WTC11 (cell line): ENCODE measurements at regions not wholly inside any gene's neighbourhood (a gene's known extent, or its start where the extent isn't known, plus 50 kb on each side); places are given as distances from the start of the nearest gene placed in this dataset.

Experiments
- ATAC-seq: fragments of 200-7000 bp; cut with Tn5 transposase; 2 replicates; pipeline ENCODE4 v1.10.0; 2021; ENCODE audit warnings: mild to moderate bottlenecking, moderate library complexity
- CTCF ChIA-PET: fragments of 300-600 bp; sonication (Branson Sonifier 250); formaldehyde crosslinking; loops from one replicate; lab custom pipeline; 2021; ENCODE audit warnings: antibody characterized with exemption; lab: Charles Lee
- POLR2A ChIA-PET: fragments of 350-600 bp; sonication (Branson Sonifier 250); formaldehyde crosslinking; loops from one replicate; lab custom pipeline; 2021; ENCODE audit warnings: antibody characterized with exemption; lab: Charles Lee
- DNase-seq: peaks from one replicate; pipeline ENCODE4 v3.0.0; 2021; ENCODE audit warnings: low spot score
- H3K27ac Mint-ChIP-seq: 2 replicates; pipeline ENCODE4 v1.8.0; 2021; ENCODE audit warnings: mixed read lengths
- H3K27me3 Mint-ChIP-seq: 2 replicates; pipeline ENCODE4 v1.8.0; 2021; ENCODE audit warnings: low read depth, mild to moderate bottlenecking, moderate library complexity, mixed read lengths
- H3K36me3 Mint-ChIP-seq: 2 replicates; pipeline ENCODE4 v1.8.0; 2021; ENCODE audit warnings: mixed read lengths
- H3K4me1 Mint-ChIP-seq: 2 replicates; pipeline ENCODE4 v1.8.0; 2022; ENCODE audit warnings: mixed read lengths
- H3K4me3 Mint-ChIP-seq: 2 replicates; pipeline ENCODE4 v1.8.0; 2021; ENCODE audit warnings: mild to moderate bottlenecking, moderate library complexity, mixed read lengths
- H3K9me3 Mint-ChIP-seq: 2 replicates; pipeline ENCODE4 v1.8.0; 2021; ENCODE audit warnings: mixed read lengths
- OVOL2 ChIP-seq: fragments of 250-450 bp; sonication (Bioruptor Pico); IDR thresholded peaks from 2 replicates; pipeline ENCODE4 v1.9.0; 2021; ENCODE audit warnings: mild to moderate bottlenecking, borderline replicate concordance
- PRDM15 ChIP-seq: sonication (generic); formaldehyde crosslinking; IDR thresholded peaks from 2 replicates; pipeline ENCODE4 v1.8.0; 2022; ENCODE audit warnings: missing genetic modification reagents
- PREB ChIP-seq: sonication (generic); formaldehyde crosslinking; IDR thresholded peaks from 2 replicates; pipeline ENCODE4 v1.8.1; 2022; ENCODE audit warnings: mild to moderate bottlenecking, missing genetic modification reagents, moderate library complexity, borderline replicate concordance
- RELA ChIP-seq: sonication (generic); formaldehyde crosslinking; IDR thresholded peaks from 2 replicates; pipeline ENCODE4 v1.8.1; 2022; ENCODE audit warnings: missing genetic modification reagents, mild to moderate bottlenecking, borderline replicate concordance
- USF2 ChIP-seq: sonication (generic); formaldehyde crosslinking; IDR thresholded peaks from 2 replicates; pipeline ENCODE4 v1.8.1; 2023; ENCODE audit warnings: mild to moderate bottlenecking, missing genetic modification reagents, moderate library complexity
- ZNF281 ChIP-seq: sonication (generic); formaldehyde crosslinking; IDR thresholded peaks from 2 replicates; pipeline ENCODE4 v1.8.0; 2023; ENCODE audit warnings: mild to moderate bottlenecking, missing genetic modification reagents
- TF ChIP-seq, protein P1 (sequence below): fragments of 250-450 bp; sonication (Bioruptor Pico); IDR thresholded peaks from 2 replicates; pipeline ENCODE4 v1.9.0; 2021; ENCODE audit warnings: mild to moderate bottlenecking, borderline replicate concordance
- TF ChIP-seq, protein P2 (sequence below): sonication (generic); formaldehyde crosslinking; IDR thresholded peaks from 2 replicates; pipeline ENCODE4 v1.8.1; 2022; ENCODE audit warnings: missing genetic modification reagents, borderline replicate concordance
- TF ChIP-seq, protein P3 (sequence below): fragments of 200-600 bp; IDR thresholded peaks from 2 replicates; pipeline ENCODE4 v1.8.0; 2022; ENCODE audit warnings: antibody characterized with exemption

GRCh38 chr15:79186616-79187015 lies 95.9 kb upstream of the ANKRD34C start (continued):
- TF ChIP-seq ZNF281 (CRISPR knock-in tag): no peak
- TF ChIP-seq OVOL2 (CRISPR knock-in tag): no peak
- no peak for TF ChIP-seq RELA (CRISPR knock-in tag)
- no peak for TF ChIP-seq USF2 (CRISPR knock-in tag)
- TF ChIP-seq, protein P1, sequence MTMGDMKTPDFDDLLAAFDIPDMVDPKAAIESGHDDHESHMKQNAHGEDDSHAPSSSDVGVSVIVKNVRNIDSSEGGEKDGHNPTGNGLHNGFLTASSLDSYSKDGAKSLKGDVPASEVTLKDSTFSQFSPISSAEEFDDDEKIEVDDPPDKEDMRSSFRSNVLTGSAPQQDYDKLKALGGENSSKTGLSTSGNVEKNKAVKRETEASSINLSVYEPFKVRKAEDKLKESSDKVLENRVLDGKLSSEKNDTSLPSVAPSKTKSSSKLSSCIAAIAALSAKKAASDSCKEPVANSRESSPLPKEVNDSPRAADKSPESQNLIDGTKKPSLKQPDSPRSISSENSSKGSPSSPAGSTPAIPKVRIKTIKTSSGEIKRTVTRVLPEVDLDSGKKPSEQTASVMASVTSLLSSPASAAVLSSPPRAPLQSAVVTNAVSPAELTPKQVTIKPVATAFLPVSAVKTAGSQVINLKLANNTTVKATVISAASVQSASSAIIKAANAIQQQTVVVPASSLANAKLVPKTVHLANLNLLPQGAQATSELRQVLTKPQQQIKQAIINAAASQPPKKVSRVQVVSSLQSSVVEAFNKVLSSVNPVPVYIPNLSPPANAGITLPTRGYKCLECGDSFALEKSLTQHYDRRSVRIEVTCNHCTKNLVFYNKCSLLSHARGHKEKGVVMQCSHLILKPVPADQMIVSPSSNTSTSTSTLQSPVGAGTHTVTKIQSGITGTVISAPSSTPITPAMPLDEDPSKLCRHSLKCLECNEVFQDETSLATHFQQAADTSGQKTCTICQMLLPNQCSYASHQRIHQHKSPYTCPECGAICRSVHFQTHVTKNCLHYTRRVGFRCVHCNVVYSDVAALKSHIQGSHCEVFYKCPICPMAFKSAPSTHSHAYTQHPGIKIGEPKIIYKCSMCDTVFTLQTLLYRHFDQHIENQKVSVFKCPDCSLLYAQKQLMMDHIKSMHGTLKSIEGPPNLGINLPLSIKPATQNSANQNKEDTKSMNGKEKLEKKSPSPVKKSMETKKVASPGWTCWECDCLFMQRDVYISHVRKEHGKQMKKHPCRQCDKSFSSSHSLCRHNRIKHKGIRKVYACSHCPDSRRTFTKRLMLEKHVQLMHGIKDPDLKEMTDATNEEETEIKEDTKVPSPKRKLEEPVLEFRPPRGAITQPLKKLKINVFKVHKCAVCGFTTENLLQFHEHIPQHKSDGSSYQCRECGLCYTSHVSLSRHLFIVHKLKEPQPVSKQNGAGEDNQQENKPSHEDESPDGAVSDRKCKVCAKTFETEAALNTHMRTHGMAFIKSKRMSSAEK (CRISPR knock-in tag): no peak

DNA sequence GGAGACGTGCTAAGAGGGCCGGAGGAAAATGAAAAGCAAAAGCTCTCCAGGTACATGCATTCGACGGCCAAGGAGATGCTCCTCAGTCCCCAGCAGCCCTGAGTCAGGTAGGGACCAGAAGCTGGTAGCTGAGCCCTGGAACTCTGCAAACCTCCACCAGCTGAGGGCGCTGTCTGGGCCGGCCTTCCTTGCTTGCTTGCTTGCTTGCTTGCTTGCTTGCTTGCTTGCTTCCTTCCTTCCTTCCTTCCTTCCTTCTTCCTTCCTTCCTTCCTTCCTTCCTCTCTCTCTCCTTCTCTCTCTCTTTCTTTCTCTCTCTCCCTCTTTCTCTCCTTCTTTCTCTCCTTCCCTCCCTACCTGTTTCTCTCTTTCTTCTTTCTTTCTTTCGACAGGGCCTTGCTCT lies 94.6 kb upstream of the RASGRF1 start:
- DNase-seq (peak; percentile 78), ATAC-seq (peak; percentile 78)
- ChIA-PET CTCF (interaction anchor here (0.7 to 11.1 kb wide), 68 partner anchors 9 to 411 kb away, joined by 3 to 276 read pairs (median 6); partner anchors contain the start of genes ADAMTS7, ANKRD34C, CTSH and RASGRF1), POLR2A (no interaction called here)
- Mint-ChIP-seq H3K36me3 (no peaks in the 10 kb centered on the region), H3K27ac (no peak overlapping the region), H3K4me1 (peaks cover 6% of the 10 kb centered on the region), H3K9me3 (no peaks in the 10 kb centered on the region), H3K4me3 (no peak overlapping the region), H3K27me3 (peaks cover 12% of the 10 kb centered on the region)
- TF ChIP-seq, protein P2, sequence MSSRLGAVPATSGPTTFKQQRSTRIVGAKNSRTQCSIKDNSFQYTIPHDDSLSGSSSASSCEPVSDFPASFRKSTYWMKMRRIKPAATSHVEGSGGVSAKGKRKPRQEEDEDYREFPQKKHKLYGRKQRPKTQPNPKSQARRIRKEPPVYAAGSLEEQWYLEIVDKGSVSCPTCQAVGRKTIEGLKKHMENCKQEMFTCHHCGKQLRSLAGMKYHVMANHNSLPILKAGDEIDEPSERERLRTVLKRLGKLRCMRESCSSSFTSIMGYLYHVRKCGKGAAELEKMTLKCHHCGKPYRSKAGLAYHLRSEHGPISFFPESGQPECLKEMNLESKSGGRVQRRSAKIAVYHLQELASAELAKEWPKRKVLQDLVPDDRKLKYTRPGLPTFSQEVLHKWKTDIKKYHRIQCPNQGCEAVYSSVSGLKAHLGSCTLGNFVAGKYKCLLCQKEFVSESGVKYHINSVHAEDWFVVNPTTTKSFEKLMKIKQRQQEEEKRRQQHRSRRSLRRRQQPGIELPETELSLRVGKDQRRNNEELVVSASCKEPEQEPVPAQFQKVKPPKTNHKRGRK: peak; percentile 82; the same call in 1 of the 2 replicates
- no peak for TF ChIP-seq PREB (CRISPR knock-in tag)

- POLR2A ChIA-PET: interaction anchor here (1.0 kb wide), 1 partner anchor 155 kb away, joined by 3 read pairs; no protein-coding TSS in a partner anchor
- no peak for TF ChIP-seq PRDM15 (CRISPR knock-in tag)
- TF ChIP-seq, protein P3, sequence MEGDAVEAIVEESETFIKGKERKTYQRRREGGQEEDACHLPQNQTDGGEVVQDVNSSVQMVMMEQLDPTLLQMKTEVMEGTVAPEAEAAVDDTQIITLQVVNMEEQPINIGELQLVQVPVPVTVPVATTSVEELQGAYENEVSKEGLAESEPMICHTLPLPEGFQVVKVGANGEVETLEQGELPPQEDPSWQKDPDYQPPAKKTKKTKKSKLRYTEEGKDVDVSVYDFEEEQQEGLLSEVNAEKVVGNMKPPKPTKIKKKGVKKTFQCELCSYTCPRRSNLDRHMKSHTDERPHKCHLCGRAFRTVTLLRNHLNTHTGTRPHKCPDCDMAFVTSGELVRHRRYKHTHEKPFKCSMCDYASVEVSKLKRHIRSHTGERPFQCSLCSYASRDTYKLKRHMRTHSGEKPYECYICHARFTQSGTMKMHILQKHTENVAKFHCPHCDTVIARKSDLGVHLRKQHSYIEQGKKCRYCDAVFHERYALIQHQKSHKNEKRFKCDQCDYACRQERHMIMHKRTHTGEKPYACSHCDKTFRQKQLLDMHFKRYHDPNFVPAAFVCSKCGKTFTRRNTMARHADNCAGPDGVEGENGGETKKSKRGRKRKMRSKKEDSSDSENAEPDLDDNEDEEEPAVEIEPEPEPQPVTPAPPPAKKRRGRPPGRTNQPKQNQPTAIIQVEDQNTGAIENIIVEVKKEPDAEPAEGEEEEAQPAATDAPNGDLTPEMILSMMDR: peak; percentile 90
- CTCF ChIA-PET: interaction anchor here (0.5 to 11.1 kb wide), 84 partner anchors 8 to 412 kb away, joined by 3 to 276 read pairs (median 5); partner anchors contain the start of genes ADAMTS7, ANKRD34C, CTSH and RASGRF1
- Mint-ChIP-seq H3K27ac (no peak overlapping the region), H3K4me3 (no peak overlapping the region), H3K36me3 (no peaks in the 10 kb centered on the region), H3K9me3 (no peaks in the 10 kb centered on the region), H3K4me1 (peaks cover 4% of the 10 kb centered on the region), H3K27me3 (peaks cover 12% of the 10 kb centered on the region)
- DNase-seq (peak; percentile 80), ATAC-seq (peak; percentile 75)
Observed at GRCh38 chr15:79184465-79184892, 93.9 kb upstream of the RASGRF1 start.
